H1 (cell line): ENCODE measurements at regions not wholly inside any gene's neighbourhood (a gene's known extent, or its start where the extent isn't known, plus 50 kb on each side); places are given as distances from the start of the nearest gene placed in this dataset.

ENCODE experiments used
- HDAC2 ChIP-seq, 2 experiments: fragments of 300-600 bp in 1 of 2; sonication (generic) in 1 of 2; IDR thresholded peaks; 2 replicates each; pipeline ENCODE4 v1.6.1; 2011 to 2012; ENCODE audit warnings: low read depth in 2 of 2, low read length in 2 of 2, mild to moderate bottlenecking in 2 of 2, moderate library complexity in 2 of 2, borderline replicate concordance in 1 of 2, inconsistent platforms in 1 of 2
- JUN ChIP-seq: IDR thresholded peaks from 2 replicates; pipeline ENCODE4 v1.6.1; 2011; ENCODE audit warnings: low read depth, mild to moderate bottlenecking, improper control_type of control experiment, low read length
- MAFK ChIP-seq: IDR thresholded peaks from 2 replicates; pipeline ENCODE4 v1.6.1; 2012; ENCODE audit warnings: low read depth, mild to moderate bottlenecking, improper control_type of control experiment, low read length
- PHF8 ChIP-seq: fragments of 200-600 bp; sonication (generic); conservative IDR thresholded peaks from 2 replicates; pipeline ENCODE4 v1.7.1; 2012; ENCODE audit warnings: low read depth, mild to moderate bottlenecking, inconsistent platforms, low read length, moderate library complexity
- SAP30 ChIP-seq: fragments of 300-600 bp; sonication (generic); IDR thresholded peaks from 2 replicates; pipeline ENCODE4 v1.7.1; 2012; ENCODE audit warnings: low read length, moderate library complexity, mild to moderate bottlenecking, inconsistent platforms; ENCODE audit not compliant: insufficient read depth, insufficient replicate concordance
- SIN3A ChIP-seq, 2 experiments: IDR thresholded peaks in 1 of 2; conservative IDR thresholded peaks in 1 of 2; 2 replicates each; pipeline ENCODE4 v1.6.1; 2011 to 2012; ENCODE audit warnings: low read length in 2 of 2, improper control_type of control experiment in 1 of 2, low read depth in 1 of 2, mild to moderate bottlenecking in 1 of 2
- TF ChIP-seq, protein P1 (sequence below): fragments of 300-600 bp; sonication (generic); IDR thresholded peaks from 2 replicates; pipeline ENCODE4 v1.7.1; 2012; ENCODE audit warnings: low read length, moderate library complexity, mild to moderate bottlenecking, inconsistent platforms; ENCODE audit not compliant: insufficient replicate concordance

DNA sequence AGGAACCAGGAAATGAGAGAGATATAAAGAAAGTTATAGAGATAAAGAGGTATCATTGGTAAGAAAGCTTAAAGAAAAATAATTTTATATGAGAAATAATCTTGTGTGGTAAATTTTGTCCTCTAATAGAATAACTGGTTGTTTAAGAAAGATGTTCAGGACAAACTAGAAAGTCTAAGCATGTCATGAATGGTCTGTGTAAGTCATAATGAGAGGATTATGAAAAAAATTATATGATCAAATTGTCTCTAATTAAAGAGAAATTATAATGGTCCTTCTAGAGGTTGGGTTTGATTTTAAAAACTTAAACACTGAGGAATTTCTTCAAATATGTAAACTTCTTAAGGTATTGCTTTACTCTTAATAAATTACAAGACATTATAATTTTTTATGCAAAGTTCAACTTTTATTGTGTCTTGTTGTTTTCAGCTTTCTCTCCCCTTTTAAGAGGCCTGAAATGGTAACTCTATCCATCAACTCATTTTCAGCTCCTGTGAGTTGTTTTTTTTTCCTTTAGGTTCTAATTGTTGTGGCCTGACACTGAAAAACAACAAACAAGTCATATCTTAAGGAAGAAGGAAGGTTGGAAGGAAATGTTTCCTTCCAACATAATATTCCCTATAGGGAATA, 88.2 kb upstream of the CNOT2 start (continued):
- TF ChIP-seq, protein P1, sequence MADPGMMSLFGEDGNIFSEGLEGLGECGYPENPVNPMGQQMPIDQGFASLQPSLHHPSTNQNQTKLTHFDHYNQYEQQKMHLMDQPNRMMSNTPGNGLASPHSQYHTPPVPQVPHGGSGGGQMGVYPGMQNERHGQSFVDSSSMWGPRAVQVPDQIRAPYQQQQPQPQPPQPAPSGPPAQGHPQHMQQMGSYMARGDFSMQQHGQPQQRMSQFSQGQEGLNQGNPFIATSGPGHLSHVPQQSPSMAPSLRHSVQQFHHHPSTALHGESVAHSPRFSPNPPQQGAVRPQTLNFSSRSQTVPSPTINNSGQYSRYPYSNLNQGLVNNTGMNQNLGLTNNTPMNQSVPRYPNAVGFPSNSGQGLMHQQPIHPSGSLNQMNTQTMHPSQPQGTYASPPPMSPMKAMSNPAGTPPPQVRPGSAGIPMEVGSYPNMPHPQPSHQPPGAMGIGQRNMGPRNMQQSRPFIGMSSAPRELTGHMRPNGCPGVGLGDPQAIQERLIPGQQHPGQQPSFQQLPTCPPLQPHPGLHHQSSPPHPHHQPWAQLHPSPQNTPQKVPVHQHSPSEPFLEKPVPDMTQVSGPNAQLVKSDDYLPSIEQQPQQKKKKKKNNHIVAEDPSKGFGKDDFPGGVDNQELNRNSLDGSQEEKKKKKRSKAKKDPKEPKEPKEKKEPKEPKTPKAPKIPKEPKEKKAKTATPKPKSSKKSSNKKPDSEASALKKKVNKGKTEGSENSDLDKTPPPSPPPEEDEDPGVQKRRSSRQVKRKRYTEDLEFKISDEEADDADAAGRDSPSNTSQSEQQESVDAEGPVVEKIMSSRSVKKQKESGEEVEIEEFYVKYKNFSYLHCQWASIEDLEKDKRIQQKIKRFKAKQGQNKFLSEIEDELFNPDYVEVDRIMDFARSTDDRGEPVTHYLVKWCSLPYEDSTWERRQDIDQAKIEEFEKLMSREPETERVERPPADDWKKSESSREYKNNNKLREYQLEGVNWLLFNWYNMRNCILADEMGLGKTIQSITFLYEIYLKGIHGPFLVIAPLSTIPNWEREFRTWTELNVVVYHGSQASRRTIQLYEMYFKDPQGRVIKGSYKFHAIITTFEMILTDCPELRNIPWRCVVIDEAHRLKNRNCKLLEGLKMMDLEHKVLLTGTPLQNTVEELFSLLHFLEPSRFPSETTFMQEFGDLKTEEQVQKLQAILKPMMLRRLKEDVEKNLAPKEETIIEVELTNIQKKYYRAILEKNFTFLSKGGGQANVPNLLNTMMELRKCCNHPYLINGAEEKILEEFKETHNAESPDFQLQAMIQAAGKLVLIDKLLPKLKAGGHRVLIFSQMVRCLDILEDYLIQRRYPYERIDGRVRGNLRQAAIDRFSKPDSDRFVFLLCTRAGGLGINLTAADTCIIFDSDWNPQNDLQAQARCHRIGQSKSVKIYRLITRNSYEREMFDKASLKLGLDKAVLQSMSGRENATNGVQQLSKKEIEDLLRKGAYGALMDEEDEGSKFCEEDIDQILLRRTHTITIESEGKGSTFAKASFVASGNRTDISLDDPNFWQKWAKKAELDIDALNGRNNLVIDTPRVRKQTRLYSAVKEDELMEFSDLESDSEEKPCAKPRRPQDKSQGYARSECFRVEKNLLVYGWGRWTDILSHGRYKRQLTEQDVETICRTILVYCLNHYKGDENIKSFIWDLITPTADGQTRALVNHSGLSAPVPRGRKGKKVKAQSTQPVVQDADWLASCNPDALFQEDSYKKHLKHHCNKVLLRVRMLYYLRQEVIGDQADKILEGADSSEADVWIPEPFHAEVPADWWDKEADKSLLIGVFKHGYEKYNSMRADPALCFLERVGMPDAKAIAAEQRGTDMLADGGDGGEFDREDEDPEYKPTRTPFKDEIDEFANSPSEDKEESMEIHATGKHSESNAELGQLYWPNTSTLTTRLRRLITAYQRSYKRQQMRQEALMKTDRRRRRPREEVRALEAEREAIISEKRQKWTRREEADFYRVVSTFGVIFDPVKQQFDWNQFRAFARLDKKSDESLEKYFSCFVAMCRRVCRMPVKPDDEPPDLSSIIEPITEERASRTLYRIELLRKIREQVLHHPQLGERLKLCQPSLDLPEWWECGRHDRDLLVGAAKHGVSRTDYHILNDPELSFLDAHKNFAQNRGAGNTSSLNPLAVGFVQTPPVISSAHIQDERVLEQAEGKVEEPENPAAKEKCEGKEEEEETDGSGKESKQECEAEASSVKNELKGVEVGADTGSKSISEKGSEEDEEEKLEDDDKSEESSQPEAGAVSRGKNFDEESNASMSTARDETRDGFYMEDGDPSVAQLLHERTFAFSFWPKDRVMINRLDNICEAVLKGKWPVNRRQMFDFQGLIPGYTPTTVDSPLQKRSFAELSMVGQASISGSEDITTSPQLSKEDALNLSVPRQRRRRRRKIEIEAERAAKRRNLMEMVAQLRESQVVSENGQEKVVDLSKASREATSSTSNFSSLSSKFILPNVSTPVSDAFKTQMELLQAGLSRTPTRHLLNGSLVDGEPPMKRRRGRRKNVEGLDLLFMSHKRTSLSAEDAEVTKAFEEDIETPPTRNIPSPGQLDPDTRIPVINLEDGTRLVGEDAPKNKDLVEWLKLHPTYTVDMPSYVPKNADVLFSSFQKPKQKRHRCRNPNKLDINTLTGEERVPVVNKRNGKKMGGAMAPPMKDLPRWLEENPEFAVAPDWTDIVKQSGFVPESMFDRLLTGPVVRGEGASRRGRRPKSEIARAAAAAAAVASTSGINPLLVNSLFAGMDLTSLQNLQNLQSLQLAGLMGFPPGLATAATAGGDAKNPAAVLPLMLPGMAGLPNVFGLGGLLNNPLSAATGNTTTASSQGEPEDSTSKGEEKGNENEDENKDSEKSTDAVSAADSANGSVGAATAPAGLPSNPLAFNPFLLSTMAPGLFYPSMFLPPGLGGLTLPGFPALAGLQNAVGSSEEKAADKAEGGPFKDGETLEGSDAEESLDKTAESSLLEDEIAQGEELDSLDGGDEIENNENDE: no peak
- no peak for TF ChIP-seq SAP30
- no peak for TF ChIP-seq SIN3A (conservative IDR thresholded peaks at IDR 0.05 in 1 of 2, IDR thresholded peaks at IDR 0.05 in 1 of 2; ENCODE audit: low read depth in 1 of 2, low read length in 2 of 2)
- TF ChIP-seq MAFK: no peak
- TF ChIP-seq HDAC2 (IDR thresholded peaks at IDR 0.05; ENCODE audit: borderline replicate concordance in 1 of 2, low read depth in 2 of 2, low read length in 2 of 2): no peak
- TF ChIP-seq JUN: no peak
- TF ChIP-seq PHF8: no peak
